ENCODE measurements at regions not wholly inside any gene's neighbourhood (a gene's known extent, or its start where the extent isn't known, plus 50 kb on each side); places are given as distances from the start of the nearest gene placed in this dataset.

GRCh38 chr6:170029416-170030283 lies 261.2 kb downstream of the DLL1 start:
- H3K27ac ChIP-seq (ENCODE audit: low read depth, low read length): no peak overlapping the region
- H3K4me3 ChIP-seq (ENCODE audit: low read length): no peak overlapping the region
- no peak overlapping the region for H3K9ac ChIP-seq (ENCODE audit: low read length)
- H3K27me3 ChIP-seq (ENCODE audit: control insufficient read depth, insufficient read depth, low read length): no peaks in the 10 kb centered on the region
- no peaks in the 10 kb centered on the region for H3K4me1 ChIP-seq (ENCODE audit: control insufficient read depth, insufficient read depth, low read length)
- H3K36me3 ChIP-seq (ENCODE audit: control insufficient read depth, insufficient read depth, low read length): no peaks in the 10 kb centered on the region

- Histone ChIP-seq H3K27me3 (ENCODE audit: control insufficient read depth, insufficient read depth, low read length) (no peaks in the 10 kb centered on the region), H3K27ac (ENCODE audit: low read depth, low read length) (no peak overlapping the region), H3K4me3 (ENCODE audit: low read length) (no peak overlapping the region), H3K4me1 (ENCODE audit: control insufficient read depth, insufficient read depth, low read length) (no peaks in the 10 kb centered on the region), H3K36me3 (ENCODE audit: control insufficient read depth, insufficient read depth, low read length) (no peaks in the 10 kb centered on the region), H3K9ac (ENCODE audit: low read length) (no peak overlapping the region)
These were observed 262.1 kb downstream of the DLL1 start for GRCh38 chr6:170028629-170029345.

GRCh38 chr6:170027647-170028043 lies 263.2 kb downstream of the DLL1 start:
- Histone ChIP-seq H3K27ac (ENCODE audit: low read depth, low read length) (no peak overlapping the region), H3K4me1 (ENCODE audit: control insufficient read depth, insufficient read depth, low read length) (no peaks in the 10 kb centered on the region), H3K9ac (ENCODE audit: low read length) (no peak overlapping the region), H3K4me3 (ENCODE audit: low read length) (no peak overlapping the region), H3K36me3 (ENCODE audit: control insufficient read depth, insufficient read depth, low read length) (no peaks in the 10 kb centered on the region), H3K27me3 (ENCODE audit: control insufficient read depth, insufficient read depth, low read length) (no peaks in the 10 kb centered on the region)

GRCh38 chr6:170026751-170027646 lies 263.9 kb downstream of the DLL1 start:
- no peak overlapping the region for H3K9ac ChIP-seq (ENCODE audit: low read length)
- H3K27me3 ChIP-seq (ENCODE audit: control insufficient read depth, insufficient read depth, low read length): no peaks in the 10 kb centered on the region
- H3K4me3 ChIP-seq (ENCODE audit: low read length): no peak overlapping the region
- H3K36me3 ChIP-seq (ENCODE audit: control insufficient read depth, insufficient read depth, low read length): no peaks in the 10 kb centered on the region
- H3K27ac ChIP-seq (ENCODE audit: low read depth, low read length): no peak overlapping the region
- no peaks in the 10 kb centered on the region for H3K4me1 ChIP-seq (ENCODE audit: control insufficient read depth, insufficient read depth, low read length)

GRCh38 chr6:170025935-170026750 lies 264.7 kb downstream of the DLL1 start:
- H3K27me3 ChIP-seq (ENCODE audit: control insufficient read depth, insufficient read depth, low read length): no peaks in the 10 kb centered on the region
- H3K4me1 ChIP-seq (ENCODE audit: control insufficient read depth, insufficient read depth, low read length): no peaks in the 10 kb centered on the region
- no peak overlapping the region for H3K9ac ChIP-seq (ENCODE audit: low read length)
- no peak overlapping the region for H3K4me3 ChIP-seq (ENCODE audit: low read length)
- no peak overlapping the region for H3K27ac ChIP-seq (ENCODE audit: low read depth, low read length)
- no peaks in the 10 kb centered on the region for H3K36me3 ChIP-seq (ENCODE audit: control insufficient read depth, insufficient read depth, low read length)

- Histone ChIP-seq H3K4me1 (ENCODE audit: control insufficient read depth, insufficient read depth, low read length) (no peaks in the 10 kb centered on the region), H3K9ac (ENCODE audit: low read length) (no peak overlapping the region), H3K4me3 (ENCODE audit: low read length) (no peak overlapping the region), H3K27ac (ENCODE audit: low read depth, low read length) (peak overlapping the region; percentile 40), H3K36me3 (ENCODE audit: control insufficient read depth, insufficient read depth, low read length) (no peaks in the 10 kb centered on the region), H3K27me3 (ENCODE audit: control insufficient read depth, insufficient read depth, low read length) (no peaks in the 10 kb centered on the region)
These were observed 265.5 kb downstream of the DLL1 start for GRCh38 chr6:170025341-170025911.

GRCh38 chr6:170024940-170025339 lies 265.9 kb downstream of the DLL1 start:
- H3K27me3 ChIP-seq (ENCODE audit: control insufficient read depth, insufficient read depth, low read length): no peaks in the 10 kb centered on the region
- no peak overlapping the region for H3K4me3 ChIP-seq (ENCODE audit: low read length)
- H3K27ac ChIP-seq (ENCODE audit: low read depth, low read length): peak overlapping the region; percentile 40
- no peaks in the 10 kb centered on the region for H3K36me3 ChIP-seq (ENCODE audit: control insufficient read depth, insufficient read depth, low read length)
- H3K4me1 ChIP-seq (ENCODE audit: control insufficient read depth, insufficient read depth, low read length): no peaks in the 10 kb centered on the region
- H3K9ac ChIP-seq (ENCODE audit: low read length): no peak overlapping the region

- no peak overlapping the region for H3K4me3 ChIP-seq (ENCODE audit: low read length)
- H3K27ac ChIP-seq (ENCODE audit: low read depth, low read length): no peak overlapping the region
These were observed 267.0 kb downstream of the DLL1 start for GRCh38 chr6:170023620-170024521.

GRCh38 chr6:170022827-170023619 lies 267.9 kb downstream of the DLL1 start:
- no peaks in the 10 kb centered on the region for H3K36me3 ChIP-seq (ENCODE audit: control insufficient read depth, insufficient read depth, low read length)
- H3K4me3 ChIP-seq (ENCODE audit: low read length): no peak overlapping the region
- no peaks in the 10 kb centered on the region for H3K27me3 ChIP-seq (ENCODE audit: control insufficient read depth, insufficient read depth, low read length)
- H3K27ac ChIP-seq (ENCODE audit: low read depth, low read length): no peak overlapping the region
- no peak overlapping the region for H3K9ac ChIP-seq (ENCODE audit: low read length)
- no peaks in the 10 kb centered on the region for H3K4me1 ChIP-seq (ENCODE audit: control insufficient read depth, insufficient read depth, low read length)

More at GRCh38 chr6:170023620-170024521, 267.0 kb downstream of the DLL1 start:
- Histone ChIP-seq H3K27me3 (ENCODE audit: control insufficient read depth, insufficient read depth, low read length) (no peaks in the 10 kb centered on the region), H3K9ac (ENCODE audit: low read length) (no peak overlapping the region), H3K36me3 (ENCODE audit: control insufficient read depth, insufficient read depth, low read length) (no peaks in the 10 kb centered on the region), H3K4me1 (ENCODE audit: control insufficient read depth, insufficient read depth, low read length) (no peaks in the 10 kb centered on the region)

- no peaks in the 10 kb centered on the region for H3K27me3 ChIP-seq (ENCODE audit: control insufficient read depth, insufficient read depth, low read length)
- H3K9ac ChIP-seq (ENCODE audit: low read length): no peak overlapping the region
- no peaks in the 10 kb centered on the region for H3K4me1 ChIP-seq (ENCODE audit: control insufficient read depth, insufficient read depth, low read length)
- H3K4me3 ChIP-seq (ENCODE audit: low read length): no peak overlapping the region
- no peaks in the 10 kb centered on the region for H3K36me3 ChIP-seq (ENCODE audit: control insufficient read depth, insufficient read depth, low read length)
- no peak overlapping the region for H3K27ac ChIP-seq (ENCODE audit: low read depth, low read length)
These were observed 268.6 kb downstream of the DLL1 start for GRCh38 chr6:170022291-170022722.

Measured in rectal smooth muscle tissue (tissue), 1 donor.